ENCODE measurements at regions not wholly inside any gene's neighbourhood (a gene's known extent, or its start where the extent isn't known, plus 50 kb on each side); places are given as distances from the start of the nearest gene placed in this dataset.

- TF ChIP-seq POLR2A (IDR thresholded peaks at IDR 0.05) (no peak), CTCF (IDR thresholded peaks at IDR 0.05) (no peak)
These were observed 74.1 kb upstream of the GPR12 start for GRCh38 chr13:26834646-26835045.
